Right lobe of liver (tissue), 6 donors: ENCODE measurements at regions not wholly inside any gene's neighbourhood (a gene's known extent, or its start where the extent isn't known, plus 50 kb on each side); places are given as distances from the start of the nearest gene placed in this dataset.

ENCODE experiments used
- ATAC-seq, 4 donors: fragments of 200-7000 bp; cut with Tn5 transposase; one replicate each; pipeline ENCODE4 v1.9.1; 2020; ENCODE audit warnings: mild to moderate bottlenecking in 4 of 4, moderate library complexity in 4 of 4
- DNase-seq, 3 donors: peaks; one replicate each; pipeline ENCODE4 v3.0.0-alpha.2; 2020
- H3K27ac ChIP-seq, 3 donors: fragments of 200-600 bp; one replicate each; pipeline ENCODE4 v1.8.0; 2022
- H3K27me3 ChIP-seq, 2 donors: fragments of 200-600 bp; one replicate each; pipeline ENCODE4 v1.8.0; 2022
- H3K36me3 ChIP-seq, 4 donors: fragments of 200-600 bp; sonication (generic) in 1 of 4; one replicate each; pipeline versions ENCODE4 v1.5.1 to v1.8.0; 2017 to 2022; ENCODE audit warnings: control low read depth in 1 of 4
- H3K4me1 ChIP-seq, 4 donors: fragments of 200-600 bp; sonication (generic) in 1 of 4; one replicate each; pipeline versions ENCODE4 v1.5.1 to v1.8.0; 2017 to 2022; ENCODE audit warnings: control low read depth in 1 of 4
- H3K4me3 ChIP-seq, 3 donors: fragments of 200-600 bp; one replicate each; pipeline ENCODE4 v1.8.0; 2022
- H3K9me3 ChIP-seq, 4 donors: fragments of 200-600 bp; sonication (generic) in 1 of 4; one replicate each; pipeline versions ENCODE4 v1.5.1 to v1.8.0; 2017 to 2022; ENCODE audit warnings: control low read depth in 1 of 4
- CTCF ChIP-seq, 4 donors: fragments of 200-600 bp in 3 of 4; fragments of 450-650 bp in 1 of 4; IDR thresholded peaks; one replicate each; pipeline versions ENCODE4 v1.5.1 to v1.8.0; 2016 to 2022; ENCODE audit warnings: antibody characterized with exemption in 4 of 4, mild to moderate bottlenecking in 2 of 4
- POLR2A ChIP-seq: fragments of 450-650 bp; IDR thresholded peaks from one replicate; pipeline ENCODE4 v1.6.1; 2017; ENCODE audit warnings: antibody characterized with exemption, mild to moderate bottlenecking
- WGBS: methylation state at CpG from one replicate; pipeline ENCODE4 v1.1.6; 2018; ENCODE audit warnings: low coverage, low lambda C conversion rate; ENCODE audit not compliant: insufficient coverage; ENCODE audit errors: missing lambda C conversion rate; 5-methylcytosine and 5-hydroxymethylcytosine counted together
- intact Hi-C, 2 donors: fragments of 100-400 bp; cut with DNase I; formaldehyde crosslinking; loops; one replicate each; pipeline versions ENCODE4 v1.11.2 to v1.14.1; 2022
- donor health status: DM: no; HTN: yes; CAD: no.
- donor health status: DM: no; HTN: no; CAD: no.
- donor health status: DM: no; HTN: no; CAD: no.
- donor health status: DM: no; HTN: yes; CAD: no.
- donor health status: DM: no; HTN: yes; CAD: no.

GRCh38 chr2:143873886-143874285, 646.0 kb downstream of the ZEB2 start:
- Histone ChIP-seq H3K9me3 (no peaks in the 10 kb centered on the region), H3K27me3 (peaks cover 0 to 4% of the 10 kb centered on the region in 2 donors), H3K4me1 (no peaks in the 10 kb centered on the region), H3K4me3 (no peak overlapping the region), H3K27ac (no peak overlapping the region), H3K36me3 (no peaks in the 10 kb centered on the region)
- TF ChIP-seq POLR2A, result no peak
- TF ChIP-seq CTCF (IDR thresholded peaks at IDR 0.05), result no peak
- 56% methylated on average over 3 of the region's 3 CpGs for WGBS
- intact Hi-C loops, result no loop called here
- ATAC-seq, result no peak
- no peak for DNase-seq

GRCh38 chr2:143870696-143871095, 649.2 kb downstream of the ZEB2 start:
- 60% methylated on average over 1 of the region's 1 CpG for WGBS
- Histone ChIP-seq H3K9me3 (no peaks in the 10 kb centered on the region), H3K36me3 (no peaks in the 10 kb centered on the region), H3K4me3 (no peak overlapping the region), H3K27ac (no peak overlapping the region), H3K4me1 (no peaks in the 10 kb centered on the region), H3K27me3 (peaks cover 0 to 4% of the 10 kb centered on the region in 2 donors)
- no peak for DNase-seq
- no peak for ATAC-seq
- TF ChIP-seq POLR2A (no peak), CTCF (IDR thresholded peaks at IDR 0.05) (no peak)
- intact Hi-C loops, result no loop called here

- Histone ChIP-seq H3K4me1 (no peaks in the 10 kb centered on the region), H3K4me3 (no peak overlapping the region), H3K27ac (no peak overlapping the region), H3K27me3 (no peaks in the 10 kb centered on the region), H3K36me3 (no peaks in the 10 kb centered on the region), H3K9me3 (no peaks in the 10 kb centered on the region)
- ATAC-seq, result no peak
- TF ChIP-seq POLR2A (no peak), CTCF (IDR thresholded peaks at IDR 0.05) (no peak)
- no peak for DNase-seq
- intact Hi-C loops, result no loop called here
Observed at GRCh38 chr2:143856978-143857377, 662.9 kb downstream of the ZEB2 start.

- Histone ChIP-seq H3K27me3 (no peaks in the 10 kb centered on the region), H3K4me1 (no peaks in the 10 kb centered on the region), H3K4me3 (no peak overlapping the region), H3K36me3 (no peaks in the 10 kb centered on the region), H3K27ac (no peak overlapping the region), H3K9me3 (no peaks in the 10 kb centered on the region)
- DNase-seq, result no peak
- 16% methylated on average over 4 of the region's 4 CpGs for WGBS
- TF ChIP-seq POLR2A (no peak), CTCF (IDR thresholded peaks at IDR 0.05) (no peak)
- ATAC-seq, result no peak
- intact Hi-C loops, result no loop called here
Observed at GRCh38 chr2:143852759-143853158, 667.2 kb downstream of the ZEB2 start.

GRCh38 chr2:143850084-143850483, 669.8 kb downstream of the ZEB2 start:
- TF ChIP-seq POLR2A, result no peak
- no peak for TF ChIP-seq CTCF (IDR thresholded peaks at IDR 0.05)
- WGBS, result 73% methylated on average over 3 of the region's 3 CpGs
- H3K36me3 ChIP-seq, result no peaks in the 10 kb centered on the region
- ATAC-seq (no peak), DNase-seq (no peak)
- intact Hi-C loops, result no loop called here
- no peak overlapping the region for H3K27ac ChIP-seq
- no peaks in the 10 kb centered on the region for H3K27me3 ChIP-seq
- no peaks in the 10 kb centered on the region for H3K9me3 ChIP-seq
- no peaks in the 10 kb centered on the region for H3K4me1 ChIP-seq
- H3K4me3 ChIP-seq, result no peak overlapping the region
